ENCODE measurements at regions not wholly inside any gene's neighbourhood (a gene's known extent, or its start where the extent isn't known, plus 50 kb on each side); places are given as distances from the start of the nearest gene placed in this dataset.
"Not testable (repeated sequence)": the region's sequence is repeated elsewhere in the genome, so short reads cannot be mapped to it uniquely, and the experiment has no call there.

GRCh38 chr3:176214758-176215157 is 982.5 kb downstream of the TBL1XR1 start:
- Histone ChIP-seq H3K36me3 (no peaks in the 10 kb centered on the region), H3K27me3 (no peaks in the 10 kb centered on the region), H3K4me1 (no peaks in the 10 kb centered on the region), H3K27ac (no peak overlapping the region), H3K4me3 (no peak overlapping the region), H3K9me3 (no peaks in the 10 kb centered on the region)
- TF ChIP-seq CTCF (IDR thresholded peaks at IDR 0.05) (no peak), POLR2A (IDR thresholded peaks at IDR 0.05) (no peak)
- DNase-seq, result no peak

- not testable (repeated sequence) for H3K9me3 ChIP-seq, H3K36me3 ChIP-seq, H3K27ac ChIP-seq, H3K4me1 ChIP-seq, H3K4me3 ChIP-seq, DNase-seq, H3K27me3 ChIP-seq
Observed at GRCh38 chr3:176213314-176213713, 984.0 kb downstream of the TBL1XR1 start.

- no peak for DNase-seq
- no peak for TF ChIP-seq CTCF (IDR thresholded peaks at IDR 0.05)
- TF ChIP-seq POLR2A (IDR thresholded peaks at IDR 0.05), result no peak
- H3K9me3 ChIP-seq, result no peaks in the 10 kb centered on the region
Observed at GRCh38 chr3:176208915-176209314, 988.4 kb downstream of the TBL1XR1 start.

GRCh38 chr3:176208283-176208682 is 989.0 kb downstream of the TBL1XR1 start:
- Histone ChIP-seq H3K36me3 (no peaks in the 10 kb centered on the region), H3K9me3 (no peaks in the 10 kb centered on the region), H3K4me1 (no peaks in the 10 kb centered on the region), H3K27me3 (no peaks in the 10 kb centered on the region), H3K4me3 (no peak overlapping the region), H3K27ac (no peak overlapping the region)
- TF ChIP-seq POLR2A (IDR thresholded peaks at IDR 0.05) (no peak), CTCF (IDR thresholded peaks at IDR 0.05) (no peak)
- no peak for DNase-seq

More at GRCh38 chr3:176208915-176209314, 988.4 kb downstream of the TBL1XR1 start:
- Histone ChIP-seq H3K27me3 (no peaks in the 10 kb centered on the region), H3K36me3 (no peaks in the 10 kb centered on the region), H3K27ac (no peak overlapping the region), H3K4me3 (no peak overlapping the region), H3K4me1 (no peaks in the 10 kb centered on the region)

GRCh38 chr3:176206809-176207208 is 990.5 kb downstream of the TBL1XR1 start:
- Histone ChIP-seq H3K27me3 (no peaks in the 10 kb centered on the region), H3K4me3 (no peak overlapping the region), H3K9me3 (no peaks in the 10 kb centered on the region), H3K36me3 (no peaks in the 10 kb centered on the region), H3K4me1 (no peaks in the 10 kb centered on the region), H3K27ac (no peak overlapping the region)
- DNase-seq, result no peak
- TF ChIP-seq POLR2A (IDR thresholded peaks at IDR 0.05), result no peak
- TF ChIP-seq CTCF (IDR thresholded peaks at IDR 0.05), result no peak

GRCh38 chr3:176202652-176203051 is 994.6 kb downstream of the TBL1XR1 start:
- no peak for DNase-seq
- Histone ChIP-seq H3K9me3 (no peaks in the 10 kb centered on the region), H3K27ac (no peak overlapping the region), H3K27me3 (no peaks in the 10 kb centered on the region), H3K4me3 (no peak overlapping the region), H3K4me1 (no peaks in the 10 kb centered on the region), H3K36me3 (no peaks in the 10 kb centered on the region)
- TF ChIP-seq CTCF (IDR thresholded peaks at IDR 0.05) (no peak), POLR2A (IDR thresholded peaks at IDR 0.05) (no peak)

All from Peyer's patch (tissue), 4 donors.